H1 (cell line): ENCODE measurements at regions not wholly inside any gene's neighbourhood (a gene's known extent, or its start where the extent isn't known, plus 50 kb on each side); places are given as distances from the start of the nearest gene placed in this dataset.

Experiments used
- ASH2L ChIP-seq: fragments of 200-600, 300-600 bp; sonication (generic); IDR thresholded peaks from one replicate; pipeline ENCODE4 v1.7.1; 2017; ENCODE audit warnings: low read length
- CBX5 ChIP-seq: fragments of 300-800, 300-1000 bp; sonication (generic); IDR thresholded peaks from 2 replicates; pipeline ENCODE4 v1.7.1; 2016; ENCODE audit warnings: antibody characterized with exemption, low read length, low read depth
- CREB1 ChIP-seq: IDR thresholded peaks from 2 replicates; pipeline ENCODE4 v1.6.1; 2012; ENCODE audit warnings: inconsistent platforms
- EZH2 ChIP-seq: fragments of 200-600 bp; sonication (generic); IDR thresholded peaks from 2 replicates; pipeline ENCODE4 v1.7.1; 2012; ENCODE audit warnings: low read depth, mild to moderate bottlenecking, moderate library complexity, low read length, inconsistent platforms; ENCODE audit not compliant: severe bottlenecking
- NANOG ChIP-seq: IDR thresholded peaks from 2 replicates; pipeline ENCODE4 v1.6.1; 2011; ENCODE audit warnings: low read length, low read depth, mild to moderate bottlenecking, inconsistent platforms; ENCODE audit not compliant: insufficient read depth, poor library complexity, severe bottlenecking
- POLR2A ChIP-seq, 2 experiments: IDR thresholded peaks; 1 replicate in 1 of 2; 2 replicates in 1 of 2; pipeline ENCODE4 v1.6.1; 2011; ENCODE audit warnings: low read depth in 2 of 2, low read length in 2 of 2, mild to moderate bottlenecking in 2 of 2; ENCODE audit errors: control extremely low read depth in 1 of 2
- POLR2AphosphoS5 ChIP-seq: IDR thresholded peaks from 2 replicates; pipeline ENCODE4 v1.6.1; 2011; ENCODE audit warnings: low read depth, low read length
- RNF2 ChIP-seq: fragments of 200-900, 300-1000 bp; sonication (generic); IDR thresholded peaks from 2 replicates; pipeline ENCODE4 v1.7.1; 2016; ENCODE audit warnings: borderline replicate concordance, low read depth, mild to moderate bottlenecking, antibody characterized with exemption, low read length; ENCODE audit not compliant: poor library complexity, severe bottlenecking; ENCODE audit errors: missing control alignments
- RXRA ChIP-seq: IDR thresholded peaks from 2 replicates; pipeline ENCODE4 v1.6.1; 2011; ENCODE audit warnings: low read depth, mild to moderate bottlenecking, low read length, moderate library complexity; ENCODE audit not compliant: insufficient read depth
- SP1 ChIP-seq: IDR thresholded peaks from 2 replicates; pipeline ENCODE4 v1.6.1; 2011; ENCODE audit warnings: low read depth, low read length
- TCF12 ChIP-seq: IDR thresholded peaks from 2 replicates; pipeline ENCODE4 v1.6.1; 2011; ENCODE audit warnings: low read depth, mild to moderate bottlenecking, low read length
- YY1 ChIP-seq: IDR thresholded peaks from 2 replicates; pipeline ENCODE4 v1.6.1; 2011; ENCODE audit warnings: low read depth, mild to moderate bottlenecking, low read length
- ZNF274 ChIP-seq: IDR thresholded peaks from 2 replicates; pipeline ENCODE4 v1.7.0; 2012; ENCODE audit warnings: low read length, borderline replicate concordance; ENCODE audit errors: extremely low read depth
- TF ChIP-seq, protein P1 (sequence below), 3 experiments: IDR thresholded peaks; 1 replicate in 2 of 3; 2 replicates in 1 of 3; pipeline versions ENCODE4 v1.5.1 to v1.6.1; 2011; ENCODE audit warnings: low read length in 3 of 3, mild to moderate bottlenecking in 3 of 3, inconsistent platforms in 2 of 3, low read depth in 1 of 3, moderate library complexity in 1 of 3; ENCODE audit not compliant: insufficient read depth in 1 of 3; ENCODE audit errors: control extremely low read depth in 1 of 3

- TF ChIP-seq CREB1 (no peak), ASH2L (no peak), TCF12 (no peak), RNF2 (no peak), EZH2 (no peak), ZNF274 (no peak), POLR2AphosphoS5 (no peak), CBX5 (no peak), POLR2A (IDR thresholded peaks at IDR 0.05; ENCODE audit: control extremely low read depth in 1 of 2, low read depth in 2 of 2, low read length in 2 of 2) (no peak), SP1 (no peak), RXRA (no peak), NANOG (no peak), YY1 (no peak)
- TF ChIP-seq, protein P1, sequence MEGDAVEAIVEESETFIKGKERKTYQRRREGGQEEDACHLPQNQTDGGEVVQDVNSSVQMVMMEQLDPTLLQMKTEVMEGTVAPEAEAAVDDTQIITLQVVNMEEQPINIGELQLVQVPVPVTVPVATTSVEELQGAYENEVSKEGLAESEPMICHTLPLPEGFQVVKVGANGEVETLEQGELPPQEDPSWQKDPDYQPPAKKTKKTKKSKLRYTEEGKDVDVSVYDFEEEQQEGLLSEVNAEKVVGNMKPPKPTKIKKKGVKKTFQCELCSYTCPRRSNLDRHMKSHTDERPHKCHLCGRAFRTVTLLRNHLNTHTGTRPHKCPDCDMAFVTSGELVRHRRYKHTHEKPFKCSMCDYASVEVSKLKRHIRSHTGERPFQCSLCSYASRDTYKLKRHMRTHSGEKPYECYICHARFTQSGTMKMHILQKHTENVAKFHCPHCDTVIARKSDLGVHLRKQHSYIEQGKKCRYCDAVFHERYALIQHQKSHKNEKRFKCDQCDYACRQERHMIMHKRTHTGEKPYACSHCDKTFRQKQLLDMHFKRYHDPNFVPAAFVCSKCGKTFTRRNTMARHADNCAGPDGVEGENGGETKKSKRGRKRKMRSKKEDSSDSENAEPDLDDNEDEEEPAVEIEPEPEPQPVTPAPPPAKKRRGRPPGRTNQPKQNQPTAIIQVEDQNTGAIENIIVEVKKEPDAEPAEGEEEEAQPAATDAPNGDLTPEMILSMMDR (IDR thresholded peaks at IDR 0.05; ENCODE audit: control extremely low read depth in 1 of 3, insufficient read depth in 1 of 3, low read depth in 1 of 3, low read length in 3 of 3): no peak
Measured at GRCh38 chr10:64507651-64508028, 986.4 kb downstream of the REEP3 start.
